OCI-LY7 (cell line): ENCODE measurements at regions not wholly inside any gene's neighbourhood (a gene's known extent, or its start where the extent isn't known, plus 50 kb on each side); places are given as distances from the start of the nearest gene placed in this dataset.

Experiments
- BruUV-seq: library from RNA; stranded (reverse); fragments of 400-500 nt; replicated peaks from 2 replicates; lab custom pipeline; 2021; lab: Mats Ljungman, UMichigan
- CTCF ChIA-PET: fragments of 300-600 bp; sonication (Branson Sonifier 250); formaldehyde crosslinking; loops from one replicate; lab custom pipeline; 2022; ENCODE audit warnings: antibody characterized with exemption; ENCODE audit not compliant: unreplicated experiment; lab: Charles Lee
- POLR2A ChIA-PET: fragments of 300-600 bp; sonication (Branson Sonifier 250); formaldehyde crosslinking; loops from one replicate; lab custom pipeline; 2022; ENCODE audit warnings: antibody characterized with exemption; lab: Charles Lee
- DNase-seq: peaks from one replicate; pipeline ENCODE4 v3.0.0-alpha.2; 2015; ENCODE audit warnings: low spot score
- H2AFZ ChIP-seq: fragments of 200-600 bp; sonication (generic), shearing (Covaris generic); 2 replicates; pipeline ENCODE4 v1.6.1; 2014; ENCODE audit warnings: mild to moderate bottlenecking, antibody characterized with exemption, low read length, moderate library complexity
- H3K27ac ChIP-seq: fragments of 200-600 bp; sonication (generic); 2 replicates; pipeline ENCODE4 v1.5.1; 2014; ENCODE audit warnings: mixed run types, low read depth, mild to moderate bottlenecking, moderate library complexity, low read length, inconsistent platforms; ENCODE audit not compliant: poor library complexity, severe bottlenecking
- H3K36me3 ChIP-seq: fragments of 200-600 bp; sonication (generic); 2 replicates; pipeline ENCODE4 v1.6.1; 2014; ENCODE audit warnings: mild to moderate bottlenecking, antibody characterized with exemption, low read length, moderate library complexity, mixed read lengths; ENCODE audit not compliant: insufficient read depth
- H3K4me1 ChIP-seq: fragments of 200-600 bp; sonication (generic); 2 replicates; pipeline ENCODE4 v1.5.1; 2014; ENCODE audit warnings: mild to moderate bottlenecking, low read length; ENCODE audit not compliant: insufficient read depth, poor library complexity, severe bottlenecking
- H3K4me2 ChIP-seq: fragments of 200-600 bp; sonication (generic); 2 replicates; pipeline ENCODE4 v1.6.1; 2014; ENCODE audit warnings: mild to moderate bottlenecking, low read length
- H3K4me3 ChIP-seq: fragments of 200-600 bp; sonication (generic); 2 replicates; pipeline ENCODE4 v1.5.1; 2014; ENCODE audit warnings: mild to moderate bottlenecking, low read depth, low read length; ENCODE audit not compliant: poor library complexity, severe bottlenecking
- H3K79me2 ChIP-seq: fragments of 200-600 bp; sonication (generic); 2 replicates; pipeline ENCODE4 v1.6.1; 2016; ENCODE audit warnings: low read depth, mild to moderate bottlenecking, low read length, moderate library complexity, mixed read lengths; ENCODE audit not compliant: insufficient read depth
- H3K9me2 ChIP-seq: fragments of 200-600 bp; sonication (generic); 2 replicates; pipeline ENCODE4 v1.6.1; 2016; ENCODE audit warnings: mild to moderate bottlenecking, low read length, mixed read lengths; ENCODE audit not compliant: insufficient read depth
- H3K9me3 ChIP-seq: fragments of 200-600 bp; sonication (generic); 2 replicates; pipeline ENCODE4 v1.6.1; 2014; ENCODE audit warnings: mild to moderate bottlenecking, mixed run types, low read length, mixed read lengths
- H4K20me1 ChIP-seq: fragments of 200-600 bp; sonication (generic); 2 replicates; pipeline ENCODE4 v1.6.1; 2014; ENCODE audit warnings: mild to moderate bottlenecking, antibody characterized with exemption, low read length, moderate library complexity, mixed read lengths; ENCODE audit not compliant: insufficient read depth
- EZH2phosphoT487 ChIP-seq: fragments of 200-600 bp; sonication (generic); IDR thresholded peaks from 2 replicates; pipeline ENCODE4 v1.6.1; 2018; ENCODE audit warnings: low read depth, borderline replicate concordance, mild to moderate bottlenecking, mixed run types, antibody characterized with exemption, low read length, moderate library complexity, mixed read lengths
- intact Hi-C: fragments of 100-400 bp; cut with micrococcal nuclease; formaldehyde crosslinking; loops from one replicate; pipeline ENCODE4 v1.10.0; 2022; ENCODE audit not compliant: unreplicated experiment
- TF ChIP-seq, protein P1 (sequence below): fragments of 200-600 bp; sonication (generic); conservative IDR thresholded peaks from 2 replicates; pipeline ENCODE4 v1.5.1; 2014; ENCODE audit warnings: mild to moderate bottlenecking, antibody characterized with exemption, low read length, moderate library complexity, mixed read lengths

DNA sequence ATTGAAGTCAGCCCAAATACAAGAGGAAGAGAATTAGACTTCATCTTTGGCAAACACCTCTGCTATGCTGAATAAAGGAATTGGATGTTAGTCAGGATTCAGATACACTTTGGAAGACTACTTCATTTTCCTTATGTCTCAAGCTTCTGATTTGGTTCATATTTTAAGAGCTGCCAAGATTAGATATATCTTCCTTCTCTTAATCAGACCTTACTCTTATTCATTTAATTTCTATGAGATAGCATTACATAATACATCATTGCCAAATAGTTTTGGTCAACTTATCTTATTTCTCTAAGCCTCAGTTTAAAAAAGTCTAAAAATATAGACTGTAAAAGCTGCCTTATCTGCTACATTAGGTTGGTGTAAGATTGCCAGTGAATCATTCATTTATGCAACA is 330.6 kb upstream of the NAV3 start:
- H3K79me2 ChIP-seq = no peaks in the 10 kb centered on the region
- H4K20me1 ChIP-seq = no peaks in the 10 kb centered on the region
- no peak for TF ChIP-seq EZH2phosphoT487
- TF ChIP-seq, protein P1, sequence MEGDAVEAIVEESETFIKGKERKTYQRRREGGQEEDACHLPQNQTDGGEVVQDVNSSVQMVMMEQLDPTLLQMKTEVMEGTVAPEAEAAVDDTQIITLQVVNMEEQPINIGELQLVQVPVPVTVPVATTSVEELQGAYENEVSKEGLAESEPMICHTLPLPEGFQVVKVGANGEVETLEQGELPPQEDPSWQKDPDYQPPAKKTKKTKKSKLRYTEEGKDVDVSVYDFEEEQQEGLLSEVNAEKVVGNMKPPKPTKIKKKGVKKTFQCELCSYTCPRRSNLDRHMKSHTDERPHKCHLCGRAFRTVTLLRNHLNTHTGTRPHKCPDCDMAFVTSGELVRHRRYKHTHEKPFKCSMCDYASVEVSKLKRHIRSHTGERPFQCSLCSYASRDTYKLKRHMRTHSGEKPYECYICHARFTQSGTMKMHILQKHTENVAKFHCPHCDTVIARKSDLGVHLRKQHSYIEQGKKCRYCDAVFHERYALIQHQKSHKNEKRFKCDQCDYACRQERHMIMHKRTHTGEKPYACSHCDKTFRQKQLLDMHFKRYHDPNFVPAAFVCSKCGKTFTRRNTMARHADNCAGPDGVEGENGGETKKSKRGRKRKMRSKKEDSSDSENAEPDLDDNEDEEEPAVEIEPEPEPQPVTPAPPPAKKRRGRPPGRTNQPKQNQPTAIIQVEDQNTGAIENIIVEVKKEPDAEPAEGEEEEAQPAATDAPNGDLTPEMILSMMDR = no peak
- CTCF ChIA-PET = no interaction called here
- H3K9me2 ChIP-seq = no peaks in the 10 kb centered on the region
- intact Hi-C loops = no loop called here
- H3K4me3 ChIP-seq = no peak overlapping the region
- BruUV-seq = no TSS peak
- no peaks in the 10 kb centered on the region for H3K9me3 ChIP-seq
- no peaks in the 10 kb centered on the region for H3K36me3 ChIP-seq
- no peak for DNase-seq
- no peak overlapping the region for H3K27ac ChIP-seq
- H2AFZ ChIP-seq = no peak overlapping the region
- no peaks in the 10 kb centered on the region for H3K4me1 ChIP-seq
- POLR2A ChIA-PET = no interaction called here
- H3K4me2 ChIP-seq = no peak overlapping the region

DNA sequence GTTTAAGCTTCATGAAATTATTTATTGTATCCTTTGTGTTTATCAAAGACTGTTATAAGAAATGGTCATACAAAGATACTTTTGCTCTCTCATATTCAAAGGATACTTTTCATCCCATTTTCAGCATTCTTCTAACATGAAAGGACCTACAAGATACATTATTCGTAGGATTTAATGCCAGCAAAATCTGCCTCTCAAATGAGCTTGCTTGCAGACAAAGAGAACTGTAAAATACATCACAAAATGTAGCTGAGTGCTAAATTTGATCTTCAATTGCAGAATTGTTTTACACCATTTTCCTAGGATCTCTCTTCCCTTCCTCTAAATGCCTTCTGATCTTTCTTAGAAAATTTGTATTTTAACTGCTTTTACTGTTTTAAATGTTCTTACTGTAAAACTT is 333.0 kb upstream of the NAV3 start:
- Histone ChIP-seq H3K4me1 (no peaks in the 10 kb centered on the region), H3K9me2 (no peaks in the 10 kb centered on the region), H2AFZ (no peak overlapping the region), H3K79me2 (no peaks in the 10 kb centered on the region), H3K9me3 (no peaks in the 10 kb centered on the region), H3K4me3 (no peak overlapping the region), H3K36me3 (no peaks in the 10 kb centered on the region), H4K20me1 (no peaks in the 10 kb centered on the region), H3K27ac (no peak overlapping the region), H3K4me2 (no peak overlapping the region)
- ChIA-PET CTCF (no interaction called here), POLR2A (interaction anchor here (0.9 to 1.6 kb wide), 2 partner anchors 11 to 50 kb away, joined by 3 to 4 read pairs; no protein-coding TSS in a partner anchor)
- TF ChIP-seq EZH2phosphoT487 = no peak
- TF ChIP-seq, protein P1 = no peak
- DNase-seq = no peak
- no TSS peak for BruUV-seq
- intact Hi-C loops = no loop called here

DNA sequence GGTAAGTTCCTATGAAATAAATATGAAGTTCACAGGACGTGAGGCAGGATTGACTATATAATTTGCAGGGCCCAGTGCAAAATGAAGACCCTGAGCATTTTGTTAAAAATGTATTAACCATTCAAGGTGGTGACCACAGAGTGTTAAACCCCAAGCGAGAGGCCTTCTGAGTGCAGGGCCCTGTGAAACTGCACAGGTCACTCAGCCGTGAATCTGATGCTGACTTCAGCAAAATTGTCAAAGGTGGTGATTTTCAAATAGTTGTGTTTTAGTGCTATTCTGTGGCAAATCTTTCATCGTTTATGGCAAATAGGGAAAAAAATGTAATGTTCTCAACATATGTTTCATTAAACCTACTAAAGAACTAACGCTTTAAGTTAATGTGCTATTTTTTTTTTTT is 334.0 kb upstream of the NAV3 start:
- Histone ChIP-seq H3K79me2 (no peaks in the 10 kb centered on the region), H3K36me3 (no peaks in the 10 kb centered on the region), H3K27ac (no peak overlapping the region), H3K9me2 (no peaks in the 10 kb centered on the region), H3K9me3 (no peaks in the 10 kb centered on the region), H2AFZ (no peak overlapping the region), H3K4me2 (no peak overlapping the region), H3K4me3 (no peak overlapping the region), H3K4me1 (no peaks in the 10 kb centered on the region), H4K20me1 (no peaks in the 10 kb centered on the region)
- DNase-seq = no peak
- ChIA-PET POLR2A (no interaction called here), CTCF (no interaction called here)
- intact Hi-C loops = no loop called here
- BruUV-seq = no TSS peak
- no peak for TF ChIP-seq EZH2phosphoT487
- TF ChIP-seq, protein P1 = no peak
